Activated CD4-positive, alpha-beta T cell treated with anti-CD3 and anti-CD28 coated beads, Interleukin-2, Interleukin-4, amounts not matched to agents 100 ng/mL and 50 ng/mL, durations not matched to agents 16 hours and 8 hours (primary cell): ENCODE measurements at regions not wholly inside any gene's neighbourhood (a gene's known extent, or its start where the extent isn't known, plus 50 kb on each side); places are given as distances from the start of the nearest gene placed in this dataset.
"Not testable (repeated sequence)": the region's sequence is repeated elsewhere in the genome, so short reads cannot be mapped to it uniquely, and the experiment has no call there.

Source experiments
- DNase-seq: peaks from one replicate; pipeline ENCODE4 v3.0.0-alpha.2; 2020; ENCODE audit warnings: low spot score

DNA sequence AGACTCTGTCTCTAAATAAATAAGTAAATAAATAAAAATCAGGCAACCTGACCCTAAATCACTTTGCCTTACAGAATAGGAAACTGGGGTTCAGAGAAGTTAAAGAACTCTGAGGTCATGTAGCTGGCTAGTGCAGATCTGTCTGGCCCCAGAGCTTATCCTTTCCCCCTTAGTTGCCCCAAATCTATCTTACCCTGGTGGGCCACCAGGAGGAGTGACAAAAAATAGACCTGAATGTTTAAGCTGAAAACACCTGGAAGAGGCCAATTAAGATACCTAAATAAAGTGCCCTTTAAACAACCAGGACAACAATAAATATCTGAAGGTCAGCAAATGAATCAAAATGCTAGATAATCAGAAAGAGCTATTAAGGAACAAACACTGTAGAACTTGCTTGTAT is 59.7 kb downstream of the TEX35 start:
- no peak for DNase-seq

DNA sequence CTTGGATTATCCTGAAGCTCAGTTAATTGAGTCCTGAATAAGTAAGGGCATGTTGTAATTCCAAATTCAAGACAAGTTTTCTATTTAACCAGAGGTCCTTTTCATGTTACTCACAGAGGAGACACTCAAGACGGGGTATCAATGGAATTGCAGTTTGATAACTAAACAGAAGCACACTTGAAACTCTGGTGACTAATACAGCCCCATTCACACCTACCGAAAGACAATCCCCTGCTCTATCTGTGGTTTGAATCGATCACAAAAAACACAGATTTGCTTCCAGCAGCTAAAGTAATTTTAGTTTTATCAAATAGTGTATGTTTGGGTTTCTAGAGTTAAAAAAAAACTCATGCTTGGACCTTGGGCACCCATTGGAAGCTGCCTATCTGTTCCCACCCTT is 60.4 kb downstream of the TEX35 start:
- peak; percentile 30 for DNase-seq

DNA sequence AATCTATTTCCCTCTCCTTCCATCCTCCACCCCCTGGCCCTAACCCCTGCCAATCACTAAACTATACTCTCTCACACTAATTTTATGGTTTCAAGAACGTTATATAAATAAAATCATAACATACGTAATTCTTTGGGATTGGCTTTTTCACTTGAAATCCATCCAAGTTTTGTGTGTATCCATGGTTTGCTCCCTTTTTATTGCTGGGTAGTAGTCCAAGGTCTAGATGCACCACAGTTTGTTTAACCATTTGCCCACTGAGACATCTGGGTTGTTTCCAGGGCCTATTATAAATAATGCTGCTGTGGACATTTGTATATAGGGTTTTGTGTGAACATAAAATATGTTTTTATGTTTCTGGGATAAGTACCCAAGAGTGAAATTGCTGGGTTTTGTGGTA is 61.4 kb downstream of the TEX35 start:
- no peak for DNase-seq

DNA sequence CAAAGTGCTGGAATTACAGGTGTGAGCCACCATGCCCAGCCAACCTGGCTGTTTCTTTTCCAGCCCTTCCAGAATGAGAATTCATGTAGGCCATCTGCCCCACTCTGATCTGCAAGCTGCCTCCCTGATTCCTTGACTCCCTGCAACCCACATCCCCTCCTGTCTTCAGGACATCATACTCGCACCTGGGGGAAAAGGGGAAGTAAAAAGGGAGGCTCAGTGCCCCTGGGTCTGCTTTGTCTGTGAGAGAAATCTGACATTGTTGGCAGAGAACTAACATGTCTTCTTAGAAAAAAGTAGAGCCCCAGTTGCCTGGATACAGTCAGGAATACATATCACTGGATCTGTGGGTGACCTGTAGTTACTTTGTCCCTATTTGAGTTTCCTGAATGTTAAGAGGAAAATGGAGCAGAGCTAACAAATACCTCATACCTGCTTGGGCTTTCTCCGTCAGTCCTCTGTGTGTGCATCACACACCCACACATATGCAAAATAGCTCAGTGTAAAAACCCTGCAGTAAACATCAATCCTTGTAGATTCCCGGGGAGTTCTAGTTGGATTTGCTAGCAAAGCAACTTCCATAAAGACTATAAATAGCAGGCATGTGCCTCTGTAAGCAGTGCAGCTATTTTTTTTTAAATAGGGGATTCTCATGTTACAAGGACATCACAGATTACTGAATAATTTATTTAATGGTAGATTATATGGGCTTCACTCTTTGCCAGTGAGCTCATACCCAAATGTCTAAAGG is 62.9 kb downstream of the TEX35 start:
- DNase-seq, result no peak

DNA sequence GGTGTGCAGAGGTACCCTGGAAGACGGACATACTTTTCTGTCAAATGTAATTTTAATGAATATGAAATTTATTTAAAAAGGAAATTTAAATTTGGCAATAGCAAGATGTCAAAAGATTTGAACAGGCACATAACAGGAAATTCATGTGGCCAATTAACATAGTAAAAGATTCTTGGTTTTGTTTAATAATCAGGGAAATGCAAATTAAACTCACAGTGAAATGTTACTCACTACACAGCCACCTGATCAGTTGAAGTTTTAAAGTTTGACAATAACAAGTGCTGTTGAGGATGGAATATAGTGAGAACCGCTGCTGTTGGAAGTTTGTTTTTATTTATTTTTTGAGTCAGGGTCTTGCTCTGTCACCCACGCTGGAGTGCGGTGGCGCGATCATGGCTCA is 63.9 kb downstream of the TEX35 start:
- no peak for DNase-seq

DNA sequence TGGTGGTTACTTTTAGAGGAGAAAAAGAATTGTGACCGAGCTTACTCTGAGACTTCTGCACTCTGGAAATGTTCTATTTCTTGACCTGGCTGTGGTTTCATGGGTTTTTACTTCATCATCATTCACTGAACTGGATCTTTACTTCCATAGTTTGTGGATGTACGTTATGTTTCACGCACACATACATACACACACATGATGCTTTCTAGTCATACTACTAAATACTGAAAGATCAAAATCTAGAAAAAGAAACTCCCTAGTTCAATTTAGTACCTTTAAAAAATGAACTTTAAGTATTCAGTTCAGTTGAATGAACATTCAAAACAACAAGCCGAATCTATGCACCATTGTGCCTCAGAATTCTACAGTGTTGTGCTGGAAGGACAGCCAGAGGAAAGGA is 65.0 kb downstream of the TEX35 start:
- no peak for DNase-seq

DNA sequence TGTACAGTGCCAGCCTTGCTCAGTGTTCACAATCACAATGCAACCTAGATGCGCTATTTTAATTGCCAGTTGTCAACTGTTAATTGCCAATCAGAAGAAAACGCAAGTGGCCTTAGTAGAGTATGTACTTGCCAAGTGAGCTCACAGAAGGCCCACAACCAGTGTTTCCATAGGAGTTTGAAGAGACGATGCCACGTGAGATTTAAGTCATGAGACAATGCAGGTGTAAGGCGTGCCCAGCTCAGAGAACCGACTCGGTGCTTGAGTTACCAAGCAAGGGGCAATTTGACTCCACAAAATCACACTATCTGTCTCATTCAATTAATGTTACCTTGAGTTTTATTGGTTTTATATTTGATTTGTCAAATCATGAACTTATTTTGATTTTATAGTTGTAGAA is 65.6 kb downstream of the TEX35 start:
- DNase-seq, result no peak

DNA sequence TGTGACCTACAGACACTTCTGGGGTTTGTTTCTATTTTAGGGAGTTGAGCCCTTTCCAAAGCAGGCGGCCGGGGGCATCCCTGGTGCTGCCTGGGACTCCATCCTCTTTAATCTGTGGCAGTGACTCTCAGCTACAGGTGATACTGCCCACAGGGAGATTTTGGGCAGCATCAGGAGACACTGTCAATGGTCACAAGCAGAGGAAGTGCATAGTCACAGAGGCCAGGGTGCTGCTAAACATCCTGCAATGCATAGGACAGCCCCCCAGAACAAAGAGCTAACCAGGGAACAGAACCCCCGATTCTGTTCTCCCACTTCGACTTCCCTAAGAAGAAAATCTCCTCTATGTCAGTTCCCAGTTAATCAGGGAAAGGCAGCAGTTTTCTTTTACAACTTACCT is 66.2 kb downstream of the TEX35 start:
- DNase-seq, result no peak

DNA sequence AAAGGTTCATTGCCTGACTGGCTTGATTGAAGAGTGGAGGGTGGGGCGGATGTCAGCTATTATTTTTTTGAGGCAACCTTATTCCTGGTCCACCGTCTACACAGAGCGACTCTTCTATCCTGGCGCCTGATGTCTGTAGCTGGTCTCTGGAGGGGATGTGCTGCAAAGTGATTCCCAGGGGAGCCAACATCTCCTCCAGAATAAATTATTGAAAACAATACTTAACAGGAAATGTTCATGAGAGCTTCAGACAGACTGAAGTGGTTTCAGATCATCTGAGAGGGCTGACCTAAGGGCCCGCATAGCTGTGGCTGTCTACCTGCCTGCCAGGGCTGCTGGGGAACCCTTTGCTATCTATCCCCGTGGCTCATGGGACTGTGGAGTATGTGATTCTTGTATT is 66.7 kb downstream of the TEX35 start:
- DNase-seq, result no peak

DNA sequence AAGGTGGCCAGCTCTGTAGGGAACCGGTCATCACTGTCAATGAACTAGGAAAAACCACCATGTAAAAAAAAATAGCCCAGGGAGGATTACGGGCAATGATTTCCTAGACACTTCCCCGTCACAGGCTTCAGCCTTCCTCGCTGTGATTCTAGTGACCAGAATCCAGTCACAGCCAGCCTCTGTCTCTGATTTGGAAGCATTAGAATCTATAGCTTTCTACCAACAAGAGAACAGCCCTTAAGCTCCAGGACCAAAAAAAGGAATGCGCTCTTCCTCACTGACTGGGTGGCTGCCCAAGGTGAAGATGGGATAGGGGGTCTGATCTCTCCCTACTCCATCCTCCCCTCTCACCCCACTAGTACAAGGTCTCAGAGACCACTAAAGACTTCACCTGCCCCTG is 67.2 kb downstream of the TEX35 start:
- DNase-seq, result no peak

DNA sequence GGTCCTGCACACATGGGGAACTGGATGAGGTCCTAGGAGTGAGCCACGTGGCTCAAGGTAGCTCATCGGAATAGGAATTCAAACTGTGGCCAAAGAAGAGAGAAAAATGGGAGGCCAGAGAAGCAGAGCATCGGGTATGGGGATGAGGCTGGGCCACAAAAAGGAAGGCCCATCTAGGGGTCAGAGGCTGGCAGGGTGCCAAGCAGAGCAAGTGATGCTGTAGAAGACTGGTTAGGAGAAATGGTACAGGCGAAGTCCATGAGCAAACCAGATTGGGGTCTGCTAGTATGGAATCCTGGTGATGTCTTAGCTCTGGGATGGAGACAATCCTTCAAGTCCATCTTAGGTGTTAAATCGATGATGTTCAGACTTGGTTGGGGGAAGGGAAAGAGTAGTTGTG is 68.0 kb downstream of the TEX35 start:
- no peak for DNase-seq

DNA sequence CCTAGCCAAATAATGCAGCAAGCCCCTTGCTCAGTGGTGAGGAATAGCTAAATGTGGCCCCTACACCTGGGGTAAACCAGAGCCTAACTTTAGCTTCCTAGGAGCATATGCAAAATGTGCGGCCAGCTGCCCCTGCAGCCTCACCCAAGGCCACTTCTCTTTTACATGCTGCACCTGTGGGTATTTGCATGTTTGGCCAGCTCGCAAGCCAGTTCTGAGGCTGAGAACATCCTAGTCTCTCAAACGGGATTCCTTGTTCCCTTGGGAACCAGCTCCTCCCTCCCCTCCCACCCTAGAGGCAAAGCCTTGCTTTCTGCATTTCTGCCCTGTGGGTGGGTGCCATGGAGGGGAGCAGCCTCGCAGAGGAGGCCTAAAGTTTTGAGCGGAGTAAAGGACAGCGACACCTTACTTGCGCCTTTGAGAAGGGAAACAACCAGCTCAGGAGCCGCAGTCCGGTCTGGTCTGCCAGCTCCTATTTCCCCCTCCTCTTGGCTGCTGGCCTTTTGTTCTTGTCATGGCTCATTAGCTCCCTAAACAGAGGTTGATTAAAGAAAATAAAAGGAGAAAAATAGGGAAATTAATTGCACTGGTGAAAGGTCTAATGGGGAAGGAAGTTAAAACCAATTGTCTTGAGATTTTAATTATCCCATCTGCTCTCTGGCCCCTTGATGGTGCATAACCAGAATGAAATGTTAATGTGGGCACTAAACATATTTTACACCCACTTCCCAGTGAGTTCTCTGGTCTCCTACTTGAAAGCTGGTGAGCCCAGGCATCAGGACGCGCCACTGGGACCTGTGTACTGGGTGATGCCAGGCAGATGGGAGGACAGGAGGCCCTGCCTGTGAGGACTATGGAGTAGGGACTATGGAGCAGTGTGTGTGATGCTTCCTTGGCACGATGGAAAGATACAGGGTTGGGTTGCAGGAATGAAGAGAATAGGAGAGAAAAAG is 68.7 kb downstream of the TEX35 start:
- no peak for DNase-seq

DNA sequence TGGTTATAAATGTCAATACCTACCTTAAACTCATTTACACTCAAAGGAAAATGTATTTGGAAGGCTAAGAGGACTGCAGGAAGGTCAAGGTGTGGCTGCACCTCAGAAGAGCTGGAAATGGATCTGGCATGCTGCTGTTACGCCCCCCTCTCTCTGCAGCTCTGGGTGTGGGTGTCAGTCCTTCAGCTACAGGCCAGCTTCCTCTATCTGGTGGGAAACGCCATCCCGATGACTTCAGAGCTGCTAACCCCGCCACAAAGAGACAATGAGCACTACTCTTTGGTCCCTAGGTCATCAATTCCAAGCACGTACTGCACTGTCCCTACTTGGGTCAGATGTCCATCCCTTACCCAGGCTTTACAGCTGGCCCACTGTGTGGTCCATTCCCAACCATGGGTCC is 74.2 kb downstream of the TEX35 start:
- DNase-seq, result no peak

DNA sequence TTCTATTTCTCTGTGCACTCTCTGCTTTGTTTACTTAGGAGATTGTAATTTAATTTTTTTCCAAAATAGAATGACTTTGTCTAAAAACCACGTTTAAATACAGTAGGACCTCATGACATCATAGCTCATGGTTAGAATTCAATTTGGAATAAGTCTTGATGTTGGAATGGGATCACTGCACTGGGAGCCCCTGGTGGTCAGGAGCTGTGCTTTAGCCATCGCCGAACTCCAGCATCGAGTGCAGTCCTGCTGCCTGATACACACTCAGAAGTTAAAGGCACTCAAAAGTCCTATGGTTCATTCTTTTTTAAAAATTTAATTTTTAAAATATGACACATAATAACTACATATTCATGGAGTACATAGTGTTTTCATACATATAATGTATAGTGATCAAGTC is 75.1 kb downstream of the TEX35 start:
- DNase-seq, result no peak

DNA sequence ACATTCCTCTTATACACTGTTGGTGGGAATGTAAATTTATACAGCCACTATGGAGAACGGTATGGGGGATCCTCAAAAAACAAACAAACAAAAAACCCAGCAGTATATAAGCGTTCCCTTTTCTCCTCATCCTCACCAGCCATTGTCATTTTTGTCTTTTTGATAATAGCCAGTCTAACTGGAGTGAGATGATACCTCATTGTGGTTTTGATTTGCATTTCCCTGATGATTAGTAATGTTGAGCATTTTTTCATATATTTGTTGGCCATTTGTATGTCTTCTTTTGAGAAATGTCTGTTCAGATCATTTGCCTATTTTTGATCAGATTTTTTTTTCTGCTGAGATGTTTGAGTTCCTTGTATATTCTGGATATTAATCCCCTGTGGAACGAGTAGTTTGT is 76.1 kb downstream of the TEX35 start:
- not testable (repeated sequence) for DNase-seq

DNA sequence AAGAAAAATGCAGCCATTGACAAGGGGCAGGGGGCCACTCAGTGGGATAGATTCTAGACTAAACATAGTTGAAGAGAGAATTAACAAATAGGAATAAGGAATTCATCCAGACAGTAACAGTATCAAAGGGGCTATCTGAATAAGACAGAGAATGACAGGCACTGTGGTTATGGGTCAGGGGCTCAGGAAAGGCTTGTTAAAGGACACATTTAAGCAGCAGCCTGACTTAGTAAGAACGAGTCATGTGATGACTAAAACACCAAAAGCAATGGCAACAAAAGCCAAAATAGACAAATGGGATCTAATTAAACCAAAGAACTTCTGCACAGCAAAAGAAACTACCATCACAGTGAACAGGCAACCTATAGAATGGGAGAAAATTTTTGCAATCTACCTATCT is 78.9 kb downstream of the TEX35 start:
- DNase-seq, result not testable (repeated sequence)

DNA sequence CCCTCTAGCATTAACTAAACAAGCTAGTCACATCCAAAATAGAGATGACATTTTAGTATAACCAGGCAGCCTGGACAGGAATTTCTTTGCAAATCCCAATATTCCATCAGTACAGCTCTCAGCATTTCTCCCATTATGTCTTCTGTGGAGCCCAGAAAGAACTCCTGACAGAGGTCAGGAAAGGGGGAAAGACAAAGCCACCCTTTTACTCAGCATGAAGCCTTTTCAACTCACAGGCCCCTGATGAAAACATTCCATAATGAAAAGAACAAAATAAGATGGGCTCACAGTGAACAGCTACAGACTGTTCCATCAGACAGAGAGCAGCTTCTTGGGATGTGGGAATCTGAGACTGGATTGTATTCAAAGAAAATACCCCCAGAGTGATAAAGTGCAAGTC is 80.6 kb downstream of the TEX35 start:
- no peak for DNase-seq

DNA sequence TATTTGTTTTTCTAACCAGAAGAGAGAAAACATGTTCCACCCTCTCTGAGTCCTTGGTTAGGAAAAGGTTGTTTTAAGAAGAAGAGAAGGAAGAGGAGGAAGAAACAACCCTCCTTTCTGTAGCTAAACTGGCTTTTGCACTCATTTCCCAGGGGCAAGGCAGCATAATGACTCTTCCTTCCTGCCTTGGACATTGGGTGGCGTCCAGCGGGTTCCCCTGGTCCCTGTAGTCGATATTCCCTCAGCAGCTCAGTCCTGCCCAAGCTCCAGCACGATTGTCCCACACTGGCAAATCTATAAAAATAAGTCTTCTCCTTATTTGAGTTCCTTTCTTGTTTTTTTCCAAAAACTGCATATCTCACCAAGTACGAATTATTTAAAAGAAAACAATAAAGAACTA is 81.2 kb downstream of the TEX35 start:
- DNase-seq, result no peak

DNA sequence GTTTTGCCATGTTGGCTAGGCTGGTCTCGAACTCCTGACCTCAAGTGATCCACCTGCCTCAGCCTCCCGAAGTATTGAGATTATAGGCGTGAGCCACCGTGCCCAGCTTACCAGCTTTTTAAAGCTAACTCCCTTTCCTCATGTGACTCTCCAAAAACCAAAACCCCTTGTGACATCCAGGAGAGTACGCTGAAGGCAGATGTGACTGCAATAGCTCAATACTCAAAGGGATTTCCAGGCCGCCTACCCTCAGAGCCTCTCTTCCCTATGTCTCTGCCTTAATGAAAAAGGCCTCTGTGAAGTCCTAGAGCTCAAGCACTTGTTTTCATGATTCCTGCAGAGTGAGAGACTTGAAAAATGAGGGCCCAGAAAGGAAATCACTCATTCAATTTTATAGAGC is 82.6 kb downstream of the TEX35 start:
- DNase-seq, result no peak

DNA sequence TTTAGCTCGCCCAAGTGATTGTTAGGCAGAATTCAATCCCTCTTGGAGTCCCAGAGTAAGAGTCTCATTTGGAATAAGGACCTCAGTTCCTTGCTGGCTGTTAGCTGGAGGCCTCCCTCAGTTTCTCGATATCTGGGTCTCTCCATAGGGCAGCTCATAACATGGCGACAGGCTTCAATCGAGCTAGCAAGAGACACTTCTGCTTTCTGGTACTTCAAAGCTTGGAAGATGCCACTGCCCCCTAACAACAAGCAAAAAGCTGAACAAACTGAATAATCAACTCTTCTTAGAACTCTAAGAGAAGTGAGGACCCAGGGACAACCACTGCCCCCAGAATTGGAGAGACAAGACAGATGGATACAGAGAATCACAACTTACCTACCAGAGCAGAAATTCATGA is 86.2 kb downstream of the TEX35 start:
- DNase-seq, result no peak

DNA sequence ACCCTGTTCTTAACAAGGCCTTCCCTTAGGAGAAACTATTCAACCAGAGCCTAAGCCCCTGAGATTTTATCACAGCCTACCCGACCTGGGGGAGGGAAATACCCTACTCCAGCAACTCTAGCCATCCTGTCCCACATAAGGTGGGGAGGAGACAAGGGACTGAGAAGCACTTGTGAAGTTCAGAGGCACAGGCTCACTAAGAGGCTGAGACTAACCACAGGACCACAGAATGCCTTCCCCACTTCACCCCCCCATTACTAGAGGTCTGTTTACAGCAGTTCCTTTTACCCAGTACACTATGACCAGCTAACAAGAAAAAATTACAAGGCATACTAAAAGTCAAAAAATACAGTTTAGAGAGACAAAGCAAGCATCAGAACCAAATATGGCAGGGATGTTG is 86.8 kb downstream of the TEX35 start:
- DNase-seq, result no peak

DNA sequence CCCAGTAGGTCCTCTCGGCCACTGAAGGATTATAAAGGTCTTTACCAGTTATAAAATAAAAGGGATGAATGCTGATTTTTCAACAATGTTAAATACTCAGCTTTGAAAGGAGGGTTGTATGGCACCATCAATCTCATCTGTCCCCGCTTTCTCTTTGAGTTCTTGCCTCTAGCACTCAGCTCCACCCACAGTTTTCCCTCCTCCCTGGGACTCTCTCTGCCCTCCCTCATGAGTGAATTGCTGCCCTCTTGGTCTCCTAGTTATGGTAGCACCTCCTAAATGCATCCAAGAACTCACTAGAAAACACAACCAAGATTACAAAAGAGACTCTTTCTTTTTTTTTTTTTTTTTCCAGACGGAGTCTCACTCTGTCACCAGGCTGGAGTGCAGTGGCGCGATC is 91.0 kb downstream of the TEX35 start:
- no peak for DNase-seq

DNA sequence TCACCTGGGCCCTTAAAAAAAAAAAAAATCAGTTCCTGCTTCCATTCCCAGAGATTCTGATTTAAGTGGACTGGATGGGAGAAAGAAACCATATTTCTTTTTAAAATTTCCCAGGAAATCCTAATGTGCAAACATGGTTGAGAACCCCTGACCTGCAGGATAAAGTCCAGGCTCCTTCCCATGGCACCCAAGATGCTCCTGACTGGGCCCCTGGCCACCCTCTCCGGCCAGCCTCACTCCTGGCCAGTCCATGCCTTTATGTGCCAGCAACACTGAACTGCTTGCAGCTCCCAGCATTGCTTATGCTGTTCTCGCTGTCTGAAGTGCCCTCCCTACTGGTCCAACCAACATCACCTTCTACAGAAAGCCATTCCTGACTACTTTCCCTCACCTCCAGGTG is 93.9 kb downstream of the TEX35 start:
- no peak for DNase-seq
